Right hindlimb (tissue), 1 donor: ENCODE measurements at regions not wholly inside any gene's neighbourhood (a gene's known extent, or its start where the extent isn't known, plus 50 kb on each side); places are given as distances from the start of the nearest gene placed in this dataset.

ENCODE experiments used
- DNase-seq: peaks from one replicate; pipeline ENCODE4 v3.0.0-alpha.2; 2018

GRCh38 chr1:112231331-112231730 is 164.7 kb upstream of the CTTNBP2NL start:
- no peak for DNase-seq

GRCh38 chr1:112232848-112233247 is 163.2 kb upstream of the CTTNBP2NL start:
- DNase-seq, result no peak

GRCh38 chr1:112234710-112235109 is 161.3 kb upstream of the CTTNBP2NL start:
- DNase-seq, result no peak

GRCh38 chr1:112237983-112238545 is 157.9 kb upstream of the CTTNBP2NL start:
- no peak for DNase-seq

GRCh38 chr1:112239683-112240330 is 156.2 kb upstream of the CTTNBP2NL start:
- DNase-seq, result no peak

GRCh38 chr1:112242470-112242869 is 153.5 kb upstream of the CTTNBP2NL start:
- DNase-seq, result no peak

- DNase-seq, result no peak
These were observed 151.9 kb upstream of the CTTNBP2NL start for GRCh38 chr1:112244131-112244530.

GRCh38 chr1:112245114-112245513 is 150.9 kb upstream of the CTTNBP2NL start:
- DNase-seq, result no peak

- no peak for DNase-seq
These were observed 148.9 kb upstream of the CTTNBP2NL start for GRCh38 chr1:112247036-112247597.

- DNase-seq, result no peak
These were observed 148.1 kb upstream of the CTTNBP2NL start for GRCh38 chr1:112247961-112248360.

- DNase-seq, result no peak
These were observed 145.1 kb upstream of the CTTNBP2NL start for GRCh38 chr1:112250892-112251291.

GRCh38 chr1:112251766-112252506 is 144.1 kb upstream of the CTTNBP2NL start:
- DNase-seq, result no peak

GRCh38 chr1:112253366-112253765 is 142.6 kb upstream of the CTTNBP2NL start:
- DNase-seq, result no peak

- no peak for DNase-seq
These were observed 140.9 kb upstream of the CTTNBP2NL start for GRCh38 chr1:112255080-112255479.

- DNase-seq, result no peak
These were observed 139.6 kb upstream of the CTTNBP2NL start for GRCh38 chr1:112256411-112256810.

- no peak for DNase-seq
These were observed 138.8 kb upstream of the CTTNBP2NL start for GRCh38 chr1:112257043-112257835.

GRCh38 chr1:112260699-112261098 is 135.3 kb upstream of the CTTNBP2NL start:
- no peak for DNase-seq

- no peak for DNase-seq
These were observed 133.7 kb upstream of the CTTNBP2NL start for GRCh38 chr1:112262316-112262715.

- DNase-seq, result no peak
These were observed 133.0 kb upstream of the CTTNBP2NL start for GRCh38 chr1:112263042-112263441.

- DNase-seq, result no peak
These were observed 132.6 kb upstream of the CTTNBP2NL start for GRCh38 chr1:112263453-112263852.

- no peak for DNase-seq
These were observed 132.0 kb upstream of the CTTNBP2NL start for GRCh38 chr1:112264010-112264409.

GRCh38 chr1:112264553-112264952 is 131.5 kb upstream of the CTTNBP2NL start:
- no peak for DNase-seq

GRCh38 chr1:112265931-112266330 is 130.1 kb upstream of the CTTNBP2NL start:
- DNase-seq, result no peak
